SK-N-SH treated with all-trans-retinoic acid at 6 μM for 48 hours (cell line): ENCODE measurements at regions not wholly inside any gene's neighbourhood (a gene's known extent, or its start where the extent isn't known, plus 50 kb on each side); places are given as distances from the start of the nearest gene placed in this dataset.
"Not testable (repeated sequence)": the region's sequence is repeated elsewhere in the genome, so short reads cannot be mapped to it uniquely, and the experiment has no call there.

Source experiments
- ATAC-seq: fragments of 200-7000 bp; cut with Tn5 transposase; 3 replicates; pipeline ENCODE4 v1.9.1; 2020; ENCODE audit warnings: mild to moderate bottlenecking, moderate library complexity
- BACH2 ChIP-seq: fragments of 250-450 bp; sonication (Bioruptor Pico); IDR thresholded peaks from 2 replicates; pipeline ENCODE4 v1.9.0; 2021; ENCODE audit warnings: mild to moderate bottlenecking, borderline replicate concordance
- CSDC2 ChIP-seq: fragments of 250-450 bp; sonication (Bioruptor Pico); IDR thresholded peaks from 2 replicates; pipeline ENCODE4 v1.5.0; 2020; ENCODE audit warnings: mild to moderate bottlenecking, moderate library complexity
- ESRRG ChIP-seq: fragments of 250-450 bp; sonication (Bioruptor Pico); IDR thresholded peaks from 2 replicates; pipeline ENCODE4 v1.6.1; 2021; ENCODE audit warnings: mild to moderate bottlenecking
- GLIS3 ChIP-seq: fragments of 250-450 bp; sonication (Bioruptor Pico); IDR thresholded peaks from 2 replicates; pipeline ENCODE4 v1.5.0; 2020; ENCODE audit warnings: mild to moderate bottlenecking, moderate library complexity
- ISL1 ChIP-seq: fragments of 250-450 bp; sonication (Bioruptor Pico); IDR thresholded peaks from 2 replicates; pipeline ENCODE4 v2.1.2; 2022; ENCODE audit warnings: mild to moderate bottlenecking, moderate library complexity
- OSR1 ChIP-seq: fragments of 250-450 bp; sonication (Bioruptor Pico); IDR thresholded peaks from 2 replicates; pipeline ENCODE4 v1.8.0; 2022; ENCODE audit warnings: moderate library complexity, mild to moderate bottlenecking, inconsistent platforms
- PPARA ChIP-seq: fragments of 250-450 bp; sonication (Bioruptor Pico); IDR thresholded peaks from 2 replicates; pipeline ENCODE4 v1.5.0; 2020; ENCODE audit warnings: mild to moderate bottlenecking, borderline replicate concordance
- RARB ChIP-seq: fragments of 250-450 bp; sonication (Bioruptor Pico); IDR thresholded peaks from 2 replicates; pipeline ENCODE4 v1.8.0; 2021; ENCODE audit warnings: mild to moderate bottlenecking, moderate library complexity
- TCF4 ChIP-seq: fragments of 250-450 bp; sonication (Bioruptor Pico); IDR thresholded peaks from 2 replicates; pipeline ENCODE4 v1.8.0; 2021; ENCODE audit warnings: mild to moderate bottlenecking, moderate library complexity, borderline replicate concordance
- TOX ChIP-seq: fragments of 250-450 bp; sonication (Bioruptor Pico); IDR thresholded peaks from 2 replicates; pipeline ENCODE4 v1.8.0; 2021; ENCODE audit warnings: mild to moderate bottlenecking, moderate library complexity, borderline replicate concordance
- ZFP3 ChIP-seq: fragments of 250-450 bp; sonication (Bioruptor Pico); IDR thresholded peaks from 2 replicates; pipeline ENCODE4 v1.5.0; 2020; ENCODE audit warnings: mild to moderate bottlenecking, moderate library complexity
- ZFP30 ChIP-seq: fragments of 450-650 bp; formaldehyde crosslinking; IDR thresholded peaks from 2 replicates; pipeline ENCODE4 v1.5.0; 2022; ENCODE audit warnings: mild to moderate bottlenecking, moderate library complexity
- ZNF565 ChIP-seq: fragments of 450-650 bp; formaldehyde crosslinking; conservative IDR thresholded peaks from 2 replicates; pipeline ENCODE4 v1.5.0; 2020; ENCODE audit warnings: low read depth, mild to moderate bottlenecking, moderate library complexity
- ZNF8 ChIP-seq: fragments of 450-650 bp; formaldehyde crosslinking; IDR thresholded peaks from 2 replicates; pipeline ENCODE4 v1.5.0; 2020; ENCODE audit warnings: mild to moderate bottlenecking, moderate library complexity
- TF ChIP-seq, protein P1 (sequence below): fragments of 250-450 bp; sonication (Bioruptor Pico); IDR thresholded peaks from 2 replicates; pipeline ENCODE4 v1.8.0; 2020; ENCODE audit warnings: mild to moderate bottlenecking, moderate library complexity, borderline replicate concordance
- TF ChIP-seq, protein P2 (sequence below): fragments of 250-450 bp; sonication (Bioruptor Pico); IDR thresholded peaks from 2 replicates; pipeline ENCODE4 v1.5.1; 2020; ENCODE audit warnings: low read depth, mild to moderate bottlenecking, moderate library complexity
- TF ChIP-seq, protein P3 (sequence below): fragments of 250-450 bp; sonication (Bioruptor Pico); IDR thresholded peaks from 2 replicates; pipeline ENCODE4 v1.8.0; 2021; ENCODE audit warnings: low read depth, mild to moderate bottlenecking, moderate library complexity, borderline replicate concordance

DNA sequence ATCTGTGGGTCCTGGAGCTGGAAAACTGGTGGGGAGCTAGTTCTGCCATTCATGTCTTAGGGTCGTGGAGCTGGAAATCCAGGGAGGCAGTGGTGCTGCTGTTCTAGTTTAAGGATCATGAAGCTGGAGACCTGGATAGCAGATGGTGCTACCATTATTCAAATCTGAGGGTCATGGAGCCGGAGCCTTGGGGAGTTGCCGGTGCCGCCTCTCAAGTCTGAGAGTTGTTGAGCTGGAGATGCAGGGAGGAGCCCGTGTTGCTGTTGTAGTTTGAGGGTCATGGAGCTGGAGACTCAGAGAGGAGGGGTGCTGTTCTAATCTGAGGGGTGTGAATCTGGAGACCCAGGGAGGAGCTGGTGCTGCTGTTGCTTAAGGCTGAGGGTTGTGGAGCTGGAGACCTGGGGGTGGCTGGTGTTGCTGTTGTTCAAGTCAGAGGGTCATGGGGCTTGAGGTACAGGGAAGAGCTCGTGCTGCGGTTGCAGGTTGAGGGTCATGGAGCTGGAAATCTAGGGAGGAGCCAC is 86.0 kb upstream of the ZNF479 start (continued):
- TF ChIP-seq, protein P1, sequence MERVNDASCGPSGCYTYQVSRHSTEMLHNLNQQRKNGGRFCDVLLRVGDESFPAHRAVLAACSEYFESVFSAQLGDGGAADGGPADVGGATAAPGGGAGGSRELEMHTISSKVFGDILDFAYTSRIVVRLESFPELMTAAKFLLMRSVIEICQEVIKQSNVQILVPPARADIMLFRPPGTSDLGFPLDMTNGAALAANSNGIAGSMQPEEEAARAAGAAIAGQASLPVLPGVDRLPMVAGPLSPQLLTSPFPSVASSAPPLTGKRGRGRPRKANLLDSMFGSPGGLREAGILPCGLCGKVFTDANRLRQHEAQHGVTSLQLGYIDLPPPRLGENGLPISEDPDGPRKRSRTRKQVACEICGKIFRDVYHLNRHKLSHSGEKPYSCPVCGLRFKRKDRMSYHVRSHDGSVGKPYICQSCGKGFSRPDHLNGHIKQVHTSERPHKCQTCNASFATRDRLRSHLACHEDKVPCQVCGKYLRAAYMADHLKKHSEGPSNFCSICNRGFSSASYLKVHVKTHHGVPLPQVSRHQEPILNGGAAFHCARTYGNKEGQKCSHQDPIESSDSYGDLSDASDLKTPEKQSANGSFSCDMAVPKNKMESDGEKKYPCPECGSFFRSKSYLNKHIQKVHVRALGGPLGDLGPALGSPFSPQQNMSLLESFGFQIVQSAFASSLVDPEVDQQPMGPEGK (CRISPR knock-in tag) = no peak
- no peak for TF ChIP-seq TOX (CRISPR knock-in tag)
- TF ChIP-seq, all 23 proteins: peak for 0

DNA sequence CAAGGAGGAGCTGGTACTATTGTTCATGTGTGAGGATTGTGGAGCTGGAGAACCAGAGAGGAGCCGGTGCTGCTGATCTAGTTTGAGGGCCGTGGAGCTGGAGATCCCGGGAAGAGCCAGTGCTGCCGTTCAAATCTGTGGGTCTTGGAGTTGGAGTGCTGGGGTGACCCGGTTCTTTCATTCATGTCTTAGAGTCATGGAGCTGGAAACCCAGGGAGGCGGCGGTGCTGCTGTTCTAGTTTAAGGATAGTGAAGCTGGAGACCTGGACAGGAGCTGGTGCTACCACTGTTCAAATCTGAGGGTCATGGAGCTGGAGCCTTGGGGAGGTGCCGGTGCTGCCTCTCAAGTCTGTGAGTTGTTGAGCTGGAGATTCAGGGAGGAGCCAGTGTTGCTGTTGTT is 88.5 kb upstream of the ZNF479 start:
- ATAC-seq = no peak
- TF ChIP-seq GLIS3 (no peak), ISL1 (CRISPR knock-in tag) (no peak), PPARA (CRISPR knock-in tag) (no peak), RARB (CRISPR knock-in tag) (no peak), ZFP3 (CRISPR knock-in tag) (no peak)
- TF ChIP-seq, protein P1 (CRISPR knock-in tag) = no peak

DNA sequence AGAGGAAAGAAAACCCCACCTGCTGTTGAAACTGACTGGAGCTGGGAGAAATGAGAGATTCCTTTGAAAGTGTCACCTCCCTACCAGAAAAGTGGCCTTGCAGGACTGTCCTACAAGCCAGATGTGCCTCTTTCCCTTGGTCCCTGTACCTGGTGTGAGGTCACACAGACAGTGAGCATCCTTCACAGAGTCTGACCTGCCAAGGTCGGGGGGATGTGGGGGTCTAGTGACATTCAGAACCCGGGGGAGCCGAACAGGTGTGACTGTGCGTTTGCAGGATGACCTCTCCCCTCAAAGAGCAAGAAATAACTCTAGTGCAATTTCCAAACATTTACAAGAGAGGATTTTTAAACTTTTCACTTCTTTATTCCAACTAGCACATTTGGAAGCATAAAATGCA is 93.4 kb upstream of the ZNF479 start:
- no peak for TF ChIP-seq ZNF565
- no peak for TF ChIP-seq GLIS3
- TF ChIP-seq BACH2 (CRISPR knock-in tag) = no peak
- TF ChIP-seq, protein P2, sequence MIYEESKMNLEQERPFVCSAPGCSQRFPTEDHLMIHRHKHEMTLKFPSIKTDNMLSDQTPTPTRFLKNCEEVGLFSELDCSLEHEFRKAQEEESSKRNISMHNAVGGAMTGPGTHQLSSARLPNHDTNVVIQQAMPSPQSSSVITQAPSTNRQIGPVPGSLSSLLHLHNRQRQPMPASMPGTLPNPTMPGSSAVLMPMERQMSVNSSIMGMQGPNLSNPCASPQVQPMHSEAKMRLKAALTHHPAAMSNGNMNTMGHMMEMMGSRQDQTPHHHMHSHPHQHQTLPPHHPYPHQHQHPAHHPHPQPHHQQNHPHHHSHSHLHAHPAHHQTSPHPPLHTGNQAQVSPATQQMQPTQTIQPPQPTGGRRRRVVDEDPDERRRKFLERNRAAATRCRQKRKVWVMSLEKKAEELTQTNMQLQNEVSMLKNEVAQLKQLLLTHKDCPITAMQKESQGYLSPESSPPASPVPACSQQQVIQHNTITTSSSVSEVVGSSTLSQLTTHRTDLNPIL (CRISPR knock-in tag) = no peak
- TF ChIP-seq, protein P3, sequence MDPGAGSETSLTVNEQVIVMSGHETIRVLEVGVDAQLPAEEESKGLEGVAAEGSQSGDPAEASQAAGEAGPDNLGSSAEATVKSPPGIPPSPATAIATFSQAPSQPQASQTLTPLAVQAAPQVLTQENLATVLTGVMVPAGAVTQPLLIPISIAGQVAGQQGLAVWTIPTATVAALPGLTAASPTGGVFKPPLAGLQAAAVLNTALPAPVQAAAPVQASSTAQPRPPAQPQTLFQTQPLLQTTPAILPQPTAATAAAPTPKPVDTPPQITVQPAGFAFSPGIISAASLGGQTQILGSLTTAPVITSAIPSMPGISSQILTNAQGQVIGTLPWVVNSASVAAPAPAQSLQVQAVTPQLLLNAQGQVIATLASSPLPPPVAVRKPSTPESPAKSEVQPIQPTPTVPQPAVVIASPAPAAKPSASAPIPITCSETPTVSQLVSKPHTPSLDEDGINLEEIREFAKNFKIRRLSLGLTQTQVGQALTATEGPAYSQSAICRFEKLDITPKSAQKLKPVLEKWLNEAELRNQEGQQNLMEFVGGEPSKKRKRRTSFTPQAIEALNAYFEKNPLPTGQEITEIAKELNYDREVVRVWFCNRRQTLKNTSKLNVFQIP (CRISPR knock-in tag) = no peak
- TF ChIP-seq CSDC2 (CRISPR knock-in tag) = no peak
- no peak for TF ChIP-seq ZFP30
- no peak for TF ChIP-seq TCF4 (CRISPR knock-in tag)
- TF ChIP-seq OSR1 (CRISPR knock-in tag) = no peak
- no peak for TF ChIP-seq ESRRG (CRISPR knock-in tag)
- no peak for TF ChIP-seq ZNF8 (CRISPR knock-in tag)
- no peak for ATAC-seq

DNA sequence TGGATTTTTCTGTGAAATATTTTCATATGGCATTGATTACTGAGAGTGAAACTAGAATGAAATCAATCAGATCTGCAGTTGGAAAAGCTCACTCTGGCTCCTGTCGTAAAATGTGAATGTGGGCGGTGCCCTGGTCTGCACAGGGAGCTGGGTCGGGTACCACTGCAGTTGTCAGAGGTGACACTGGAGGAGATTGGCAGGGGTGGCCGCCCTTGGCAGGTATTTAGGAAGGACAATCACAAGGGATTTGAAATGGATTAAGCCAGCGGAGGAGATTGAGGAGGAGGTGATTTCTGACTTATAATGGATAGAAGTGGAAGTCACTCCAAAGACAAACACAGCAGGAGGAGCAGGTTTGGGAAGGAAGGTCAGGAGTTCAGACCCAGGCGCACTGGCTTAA is 109.0 kb upstream of the ZNF479 start:
- ATAC-seq = not testable (repeated sequence)

DNA sequence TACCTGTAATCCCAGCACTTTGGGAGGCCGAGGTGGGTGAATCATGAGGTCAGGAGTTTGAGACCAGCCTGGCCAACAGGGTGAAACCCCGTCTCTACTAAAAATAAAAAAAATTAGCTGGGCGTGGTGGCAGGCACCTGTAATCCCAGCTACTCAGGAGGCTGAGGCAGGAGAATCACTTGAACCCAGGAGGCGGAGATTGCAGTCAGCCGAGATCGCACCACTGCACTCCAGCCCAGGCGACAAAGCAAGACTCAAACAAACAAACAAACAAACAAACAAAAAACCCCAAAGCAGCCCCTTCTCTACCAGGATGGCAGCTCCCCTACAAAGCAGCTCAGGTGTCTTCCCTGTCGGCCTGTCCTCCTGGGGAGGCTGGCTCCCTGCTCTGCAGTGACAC is 111.3 kb upstream of the ZNF479 start:
- ATAC-seq = not testable (repeated sequence)

DNA sequence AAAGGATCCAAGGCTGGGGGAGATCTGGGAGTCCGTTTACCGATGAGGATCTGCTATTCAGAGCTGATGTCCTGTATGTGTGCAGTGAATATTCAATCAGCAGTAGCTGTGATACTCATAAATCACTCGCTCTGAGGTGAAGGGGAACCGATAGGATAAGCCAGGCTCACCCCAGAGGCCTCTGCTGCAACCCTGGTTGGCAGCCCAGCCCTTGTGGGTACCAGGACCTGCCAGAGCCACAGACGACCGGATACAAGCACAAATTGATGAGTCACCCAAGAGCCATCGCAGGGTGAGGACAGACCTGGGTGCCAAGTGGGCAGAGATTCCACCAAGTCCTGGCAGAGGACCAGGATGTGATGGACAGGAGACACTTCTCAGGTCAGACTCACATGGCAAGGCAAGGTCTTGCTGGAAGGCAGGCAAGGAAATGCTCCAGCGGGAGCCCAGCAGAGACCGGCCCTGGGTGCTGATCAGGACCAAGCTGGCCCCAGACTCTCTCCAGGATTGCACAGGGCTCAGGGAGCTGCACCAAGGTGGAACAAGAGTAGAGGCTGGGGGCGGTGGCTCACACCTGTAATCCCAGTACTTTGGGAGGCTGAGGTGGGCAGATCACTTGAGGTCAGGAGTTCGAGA is 112.2 kb upstream of the ZNF479 start:
- not testable (repeated sequence) for ATAC-seq

DNA sequence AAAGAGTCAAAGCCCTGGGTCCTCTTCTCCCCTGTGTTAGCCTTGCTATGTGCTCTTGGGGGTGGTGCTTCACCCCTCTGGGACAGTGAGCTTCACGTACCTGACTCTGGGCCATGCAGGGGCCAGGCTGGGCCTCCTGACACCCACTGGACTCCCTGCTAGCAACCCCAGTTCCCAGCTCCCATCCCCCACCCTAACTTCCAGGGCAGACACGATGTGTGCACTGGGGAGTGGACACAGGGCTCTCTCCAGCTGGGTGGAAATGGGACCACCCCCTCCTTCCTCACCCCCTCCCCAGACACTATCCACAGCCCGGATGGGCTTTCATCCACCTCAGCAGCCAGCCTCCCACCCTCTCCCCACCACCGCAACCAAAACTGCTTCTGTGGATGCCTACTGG is 113.0 kb upstream of the ZNF479 start:
- TF ChIP-seq OSR1 (CRISPR knock-in tag) (no peak), ZFP30 (no peak), PPARA (CRISPR knock-in tag) (no peak)
- no peak for ATAC-seq
